H9 (cell line): ENCODE measurements at regions not wholly inside any gene's neighbourhood (a gene's known extent, or its start where the extent isn't known, plus 50 kb on each side); places are given as distances from the start of the nearest gene placed in this dataset.

Source experiments
- DNase-seq: peaks from one replicate; pipeline ENCODE4 v3.0.0-alpha.2; 2017
- H2AFZ ChIP-seq: one replicate; pipeline ENCODE4 v1.6.1; 2013; ENCODE audit warnings: mild to moderate bottlenecking, low read length, control low read depth, moderate library complexity
- H2AK5ac ChIP-seq: 2 replicates; pipeline ENCODE4 v1.6.1; 2013; ENCODE audit warnings: low read length, control low read depth, mixed read lengths; ENCODE audit not compliant: insufficient read length
- H2BK120ac ChIP-seq: one replicate; pipeline ENCODE4 v1.6.1; 2013; ENCODE audit warnings: low read depth, mild to moderate bottlenecking, low read length, control low read depth, inconsistent platforms; ENCODE audit not compliant: poor library complexity, severe bottlenecking
- H2BK12ac ChIP-seq: 2 replicates; pipeline ENCODE4 v1.6.1; 2013; ENCODE audit warnings: low read length, control low read depth, mixed read lengths, low read depth; ENCODE audit not compliant: insufficient read length
- H2BK15ac ChIP-seq: 2 replicates; pipeline ENCODE4 v1.6.1; 2013; ENCODE audit warnings: low read depth, low read length, control low read depth
- H2BK20ac ChIP-seq: one replicate; pipeline ENCODE4 v1.6.1; 2013; ENCODE audit warnings: low read depth, mild to moderate bottlenecking, low read length, control low read depth, inconsistent platforms; ENCODE audit not compliant: poor library complexity, severe bottlenecking
- H2BK5ac ChIP-seq: 2 replicates; pipeline ENCODE4 v1.6.1; 2013; ENCODE audit warnings: low read length, control low read depth, mixed read lengths; ENCODE audit not compliant: insufficient read length
- H3K14ac ChIP-seq: 2 replicates; pipeline ENCODE4 v1.6.1; 2013; ENCODE audit warnings: low read length, control low read depth; ENCODE audit not compliant: insufficient read depth
- H3K18ac ChIP-seq: 2 replicates; pipeline ENCODE4 v1.6.1; 2013; ENCODE audit warnings: low read depth, mild to moderate bottlenecking, mixed read lengths, low read length, control low read depth; ENCODE audit not compliant: insufficient read length
- H3K23ac ChIP-seq: 2 replicates; pipeline ENCODE4 v1.6.1; 2013; ENCODE audit warnings: low read length, control low read depth, mixed read lengths, low read depth; ENCODE audit not compliant: insufficient read length
- H3K23me2 ChIP-seq: 2 replicates; pipeline ENCODE4 v1.6.1; 2013; ENCODE audit warnings: low read depth, mild to moderate bottlenecking, mixed read lengths, low read length, control low read depth; ENCODE audit not compliant: insufficient read length, poor library complexity, severe bottlenecking
- H3K27ac ChIP-seq: 2 replicates; pipeline ENCODE4 v1.5.1; 2013; ENCODE audit warnings: low read length, control low read depth, mixed read lengths, low read depth; ENCODE audit not compliant: insufficient read length
- H3K27me3 ChIP-seq: 2 replicates; pipeline ENCODE4 v1.6.1; 2013; ENCODE audit warnings: low read length, control low read depth, inconsistent platforms; ENCODE audit not compliant: insufficient read depth
- H3K4ac ChIP-seq: 2 replicates; pipeline ENCODE4 v1.6.1; 2013; ENCODE audit warnings: low read depth, mild to moderate bottlenecking, control low read depth, inconsistent platforms, low read length, moderate library complexity
- H3K4me1 ChIP-seq: 2 replicates; pipeline ENCODE4 v1.6.1; 2013; ENCODE audit warnings: low read length, control low read depth, inconsistent platforms; ENCODE audit not compliant: insufficient read depth
- H3K4me2 ChIP-seq: 2 replicates; pipeline ENCODE4 v1.6.1; 2013; ENCODE audit warnings: low read length, control low read depth, mixed read lengths; ENCODE audit not compliant: insufficient read length, insufficient read depth
- H3K56ac ChIP-seq: 2 replicates; pipeline ENCODE4 v1.6.1; 2013; ENCODE audit warnings: low read depth, mild to moderate bottlenecking, mixed read lengths, low read length, control low read depth; ENCODE audit not compliant: insufficient read length
- H3K79me1 ChIP-seq: 2 replicates; pipeline ENCODE4 v1.6.1; 2013; ENCODE audit warnings: low read depth, mild to moderate bottlenecking, moderate library complexity, low read length, control low read depth, inconsistent platforms; ENCODE audit not compliant: insufficient read depth, poor library complexity, severe bottlenecking
- H3K79me2 ChIP-seq: 2 replicates; pipeline ENCODE4 v1.6.1; 2013; ENCODE audit warnings: low read length, control low read depth, inconsistent platforms; ENCODE audit not compliant: insufficient read depth
- H3K9ac ChIP-seq: 2 replicates; pipeline ENCODE4 v1.6.1; 2013; ENCODE audit warnings: low read length, control low read depth, mixed read lengths; ENCODE audit not compliant: insufficient read length; ENCODE audit errors: extremely low read depth
- H3K9me3 ChIP-seq: one replicate; pipeline ENCODE4 v1.6.1; 2013; ENCODE audit warnings: low read depth, low read length, inconsistent platforms; ENCODE audit not compliant: control insufficient read depth
- H3T11ph ChIP-seq: one replicate; pipeline ENCODE4 v1.6.1; 2013; ENCODE audit warnings: mild to moderate bottlenecking, low read length, control low read depth, inconsistent platforms
- H4K20me1 ChIP-seq: one replicate; pipeline ENCODE4 v1.6.1; 2013; ENCODE audit not compliant: control insufficient read depth, insufficient read length, insufficient read depth
- H4K5ac ChIP-seq: 2 replicates; pipeline ENCODE4 v1.6.1; 2013; ENCODE audit warnings: low read depth, mild to moderate bottlenecking, mixed read lengths, low read length, control low read depth; ENCODE audit not compliant: insufficient read length
- H4K8ac ChIP-seq: replicated peaks from 2 replicates; pipeline ENCODE4 v1.6.1; 2013; ENCODE audit warnings: low read length, control low read depth, mixed read lengths, low read depth; ENCODE audit not compliant: insufficient read length
- H4K91ac ChIP-seq: 2 replicates; pipeline ENCODE4 v1.6.1; 2013; ENCODE audit warnings: low read depth, mild to moderate bottlenecking, moderate library complexity, mixed read lengths, low read length, control low read depth; ENCODE audit not compliant: insufficient read length
- H3K27ac Mint-ChIP-seq, 3 experiments: 2 replicates in 2 of 3; 3 replicates in 1 of 3; pipeline ENCODE4 v1.8.0; 2020 to 2021; ENCODE audit warnings: mixed read lengths in 3 of 3, mild to moderate bottlenecking in 1 of 3, moderate library complexity in 1 of 3
- H3K27me3 Mint-ChIP-seq: 2 replicates; pipeline ENCODE4 v1.8.0; 2021; ENCODE audit warnings: low read depth, mild to moderate bottlenecking, moderate library complexity, mixed read lengths
- H3K36me3 Mint-ChIP-seq, 3 experiments: 2 replicates in 2 of 3; 3 replicates in 1 of 3; pipeline ENCODE4 v1.8.0; 2020 to 2021; ENCODE audit warnings: low read depth in 3 of 3, mixed read lengths in 3 of 3; ENCODE audit not compliant: insufficient read depth in 1 of 3
- H3K4me1 Mint-ChIP-seq, 2 experiments: 2 replicates each; pipeline ENCODE4 v1.8.0; 2020; ENCODE audit warnings: mixed read lengths in 2 of 2
- H3K4me3 Mint-ChIP-seq, 2 experiments: 2 replicates in 1 of 2; 3 replicates in 1 of 2; pipeline ENCODE4 v1.8.0; 2020 to 2021; ENCODE audit warnings: mild to moderate bottlenecking in 2 of 2, mixed read lengths in 2 of 2, moderate library complexity in 1 of 2
- H3K9me3 Mint-ChIP-seq, 2 experiments: 2 replicates in 1 of 2; 3 replicates in 1 of 2; pipeline ENCODE4 v1.8.0; 2020; ENCODE audit warnings: mild to moderate bottlenecking in 2 of 2, mixed read lengths in 2 of 2, moderate library complexity in 1 of 2
- CTCF ChIP-seq: fragments of 200-600 bp; sonication (generic); conservative IDR thresholded peaks from 3 replicates; pipeline ENCODE4 v1.8.0; 2021; ENCODE audit warnings: antibody characterized with exemption, mild to moderate bottlenecking
- WGBS: extraction: QIAGEN DNeasy Blood & Tissue Kit; methylation state at CpG from one replicate; pipeline ENCODE4 v1.1.7; 2013; ENCODE audit warnings: missing lambda C conversion rate, low lambda C conversion rate, mixed read lengths; ENCODE audit not compliant: insufficient read length; ENCODE audit errors: extremely low coverage; 5-methylcytosine and 5-hydroxymethylcytosine counted together

DNA sequence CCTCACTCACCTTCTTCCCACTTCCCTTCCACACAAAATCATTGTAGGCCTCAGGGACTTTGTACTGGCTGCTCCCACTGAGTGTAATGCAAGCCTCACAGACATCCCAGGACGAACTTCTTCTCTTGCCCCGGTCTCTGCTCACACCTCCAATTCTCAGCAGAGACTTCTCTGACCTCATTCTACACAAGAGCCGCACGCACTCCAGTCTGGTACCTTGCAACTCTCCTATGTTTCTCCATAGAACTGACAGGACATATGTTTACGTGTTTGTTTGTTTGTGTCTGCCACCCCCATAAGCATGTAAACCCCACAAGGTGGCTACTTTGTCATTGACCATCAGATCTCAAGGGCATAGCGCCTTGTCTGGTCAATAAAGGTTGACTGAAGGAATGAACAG, 350.8 kb downstream of the AJAP1 start:
- H3K23ac ChIP-seq: no peak overlapping the region
- no peaks in the 10 kb centered on the region for H3K79me2 ChIP-seq
- H2BK20ac ChIP-seq: no peak overlapping the region
- H2BK12ac ChIP-seq: no peak overlapping the region
- H3K27ac Mint-ChIP-seq: no peak overlapping the region
- H3K4me3 Mint-ChIP-seq: no peak overlapping the region
- H3K4ac ChIP-seq: no peak overlapping the region
- H3K79me1 ChIP-seq: no peaks in the 10 kb centered on the region
- H2BK15ac ChIP-seq: no peak overlapping the region
- no peaks in the 10 kb centered on the region for H4K20me1 ChIP-seq
- WGBS: no CpG with 5 or more reads among the region's 6 CpGs
- H3K27ac ChIP-seq: no peak overlapping the region
- H3K14ac ChIP-seq: no peak overlapping the region
- H3K4me2 ChIP-seq: no peak overlapping the region
- no peaks in the 10 kb centered on the region for H3K9me3 ChIP-seq
- H3K27me3 ChIP-seq: no peaks in the 10 kb centered on the region
- H4K91ac ChIP-seq: no peak overlapping the region
- no peak overlapping the region for H4K8ac ChIP-seq
- no peak overlapping the region for H2BK5ac ChIP-seq
- no peak overlapping the region for H3K56ac ChIP-seq
- no peaks in the 10 kb centered on the region for H3K4me1 Mint-ChIP-seq
- no peaks in the 10 kb centered on the region; the same call in 1 of the 2 replicates for H3K4me1 ChIP-seq
- H3K9ac ChIP-seq: no peak overlapping the region
- H3K18ac ChIP-seq: no peak overlapping the region
- no peak overlapping the region for H2AFZ ChIP-seq
- H3K27me3 Mint-ChIP-seq: peaks cover under 1% of the 10 kb centered on the region
- H3K9me3 Mint-ChIP-seq: peaks cover 0 to 11% of the 10 kb centered on the region in 2 experiments; a peak in 4 of 5 replicates
- H3T11ph ChIP-seq: no peak overlapping the region
- no peaks in the 10 kb centered on the region for H3K23me2 ChIP-seq
- no peak for DNase-seq
- peaks cover 0 to 4% (median 0%) of the 10 kb centered on the region in 3 experiments; a peak in 2 of 7 replicates for H3K36me3 Mint-ChIP-seq
- H2AK5ac ChIP-seq: no peak overlapping the region
- no peak for TF ChIP-seq CTCF
- no peak overlapping the region for H2BK120ac ChIP-seq
- no peak overlapping the region for H4K5ac ChIP-seq
